ENCODE measurements at regions not wholly inside any gene's neighbourhood (a gene's known extent, or its start where the extent isn't known, plus 50 kb on each side); places are given as distances from the start of the nearest gene placed in this dataset.

DNA sequence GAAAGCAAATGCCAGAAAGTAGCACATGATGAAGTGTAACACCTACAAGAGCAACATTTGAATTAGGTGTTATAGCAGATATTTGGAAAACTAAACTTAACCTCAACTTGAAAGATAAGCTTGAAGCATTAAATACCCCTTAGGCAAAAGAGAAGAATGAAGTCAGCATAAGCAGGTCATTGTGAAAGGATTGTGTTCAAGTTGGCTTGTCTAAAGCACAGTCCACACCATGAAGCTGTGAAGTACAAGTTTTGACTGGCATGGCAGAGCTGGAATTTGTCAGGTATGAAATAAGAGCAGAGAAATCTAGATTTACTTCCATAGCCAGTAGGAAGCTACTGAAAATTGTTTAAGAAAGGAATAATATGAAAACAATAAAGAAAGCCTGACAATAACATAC is 480.3 kb upstream of the POT1 start:
- no peak overlapping the region for H3K4me3 ChIP-seq
- H3K27ac ChIP-seq = no peak overlapping the region
- no peaks in the 10 kb centered on the region for H3K36me3 ChIP-seq
- TF ChIP-seq POLR2A (IDR thresholded peaks at IDR 0.05) (no peak), CTCF (IDR thresholded peaks at IDR 0.05) (no peak)
- H3K27me3 ChIP-seq = no peaks in the 10 kb centered on the region
- no peaks in the 10 kb centered on the region for H3K4me1 ChIP-seq
- DNase-seq = no peak
- H3K9me3 ChIP-seq = no peaks in the 10 kb centered on the region

DNA sequence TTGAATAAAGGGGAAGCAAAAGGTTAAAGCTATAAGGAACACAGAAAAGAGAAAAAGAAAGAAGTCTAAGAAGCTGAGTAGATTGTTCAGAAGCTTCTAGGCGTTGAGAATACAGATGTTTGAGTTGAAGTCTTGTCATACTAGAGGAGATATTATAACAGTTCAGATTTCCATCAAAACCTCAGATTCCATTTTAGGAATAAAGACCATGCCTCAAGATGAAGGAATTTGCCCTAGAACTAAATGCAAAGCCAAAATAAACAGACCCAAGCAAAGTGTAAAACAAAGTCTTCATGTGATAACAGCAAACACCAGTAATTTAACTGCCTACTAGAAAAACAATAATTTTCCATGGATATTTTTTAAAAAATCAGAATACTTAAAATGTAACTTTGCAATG is 476.5 kb upstream of the POT1 start:
- no peak for DNase-seq
- TF ChIP-seq POLR2A (IDR thresholded peaks at IDR 0.05) = no peak
- no peak for TF ChIP-seq CTCF (IDR thresholded peaks at IDR 0.05)
- H3K4me1 ChIP-seq = no peaks in the 10 kb centered on the region
- H3K9me3 ChIP-seq = no peaks in the 10 kb centered on the region
- no peak overlapping the region for H3K27ac ChIP-seq
- H3K36me3 ChIP-seq = no peaks in the 10 kb centered on the region
- H3K4me3 ChIP-seq = no peak overlapping the region
- no peaks in the 10 kb centered on the region for H3K27me3 ChIP-seq

DNA sequence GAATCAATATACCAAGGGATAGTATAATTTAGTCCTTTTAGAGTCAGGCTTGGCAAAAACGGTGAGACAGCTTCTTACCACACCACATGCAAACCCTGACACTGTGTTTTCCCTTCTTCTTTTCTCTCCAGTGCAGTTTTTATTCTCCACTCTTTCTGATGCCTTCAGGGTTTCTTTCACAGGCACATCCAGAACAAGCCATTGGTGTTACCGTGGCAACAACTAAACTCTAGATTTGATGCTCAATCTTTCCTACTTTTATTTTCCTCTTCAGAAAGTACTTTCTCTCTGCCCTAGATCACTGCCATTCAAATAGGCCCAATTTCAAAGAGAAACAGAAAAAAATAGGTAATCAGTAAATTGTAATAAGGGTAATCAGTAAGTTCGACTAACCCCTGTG is 469.8 kb upstream of the POT1 start:
- no peak for DNase-seq
- H3K36me3 ChIP-seq = no peaks in the 10 kb centered on the region
- no peaks in the 10 kb centered on the region for H3K9me3 ChIP-seq
- TF ChIP-seq CTCF (IDR thresholded peaks at IDR 0.05) (no peak), POLR2A (IDR thresholded peaks at IDR 0.05) (no peak)
- no peaks in the 10 kb centered on the region for H3K4me1 ChIP-seq
- H3K27ac ChIP-seq = no peak overlapping the region
- no peak overlapping the region for H3K4me3 ChIP-seq
- H3K27me3 ChIP-seq = no peaks in the 10 kb centered on the region

DNA sequence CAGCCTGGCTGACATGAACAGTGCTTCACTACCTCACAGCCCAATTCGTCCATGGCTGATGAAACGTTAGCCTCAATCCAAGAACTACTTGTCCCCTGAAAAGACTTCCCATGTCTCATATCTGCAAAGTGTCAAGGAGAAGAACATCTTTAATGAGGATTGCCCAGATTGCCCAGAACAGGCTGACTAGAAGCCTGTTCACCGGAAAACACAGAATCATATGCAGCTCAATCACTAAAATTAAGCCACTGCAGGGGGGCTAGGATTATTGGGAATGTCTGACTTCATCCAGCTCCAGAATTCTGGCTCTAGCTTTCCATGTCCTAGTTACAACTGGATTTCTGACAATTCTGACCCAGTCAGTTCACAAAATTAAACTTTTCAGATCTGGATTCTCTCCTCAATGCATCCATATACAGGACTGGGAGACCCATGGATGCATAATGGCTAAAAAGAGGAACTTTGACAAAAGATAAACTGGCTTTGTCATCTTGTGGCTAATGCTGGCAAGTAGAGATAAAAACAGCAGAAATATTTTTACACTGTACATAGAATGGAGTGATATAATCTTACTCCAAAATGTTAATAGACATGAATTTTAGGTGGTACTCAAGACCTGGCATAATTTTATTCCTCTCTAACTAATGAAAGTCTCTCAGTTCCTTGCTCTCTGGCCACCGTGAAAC is 467.0 kb upstream of the POT1 start:
- no peak for DNase-seq
- Histone ChIP-seq H3K9me3 (no peaks in the 10 kb centered on the region), H3K4me1 (no peaks in the 10 kb centered on the region), H3K4me3 (no peak overlapping the region), H3K27ac (no peak overlapping the region), H3K27me3 (no peaks in the 10 kb centered on the region), H3K36me3 (no peaks in the 10 kb centered on the region)
- TF ChIP-seq CTCF (IDR thresholded peaks at IDR 0.05) (no peak), POLR2A (IDR thresholded peaks at IDR 0.05) (no peak)

DNA sequence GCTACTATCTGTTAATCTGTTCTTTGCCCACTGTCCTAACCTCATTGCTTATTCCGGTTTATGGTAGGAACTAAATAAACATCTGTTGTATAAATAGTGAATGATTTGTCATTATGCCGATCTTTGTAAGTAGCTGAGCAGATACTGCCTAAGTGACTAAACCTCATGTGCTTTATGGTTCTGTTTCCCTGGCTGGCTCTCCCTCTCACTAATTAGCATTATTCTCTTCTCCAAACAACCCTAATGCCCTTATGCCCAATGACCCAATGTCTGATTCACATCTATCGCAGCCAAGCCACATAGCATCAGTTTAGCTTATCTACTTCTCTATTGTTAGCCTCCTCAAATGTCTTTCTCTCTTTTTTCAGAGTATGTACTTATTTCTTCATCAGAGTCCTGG is 462.3 kb upstream of the POT1 start:
- Histone ChIP-seq H3K27me3 (no peaks in the 10 kb centered on the region), H3K9me3 (no peaks in the 10 kb centered on the region), H3K27ac (no peak overlapping the region), H3K36me3 (no peaks in the 10 kb centered on the region), H3K4me3 (no peak overlapping the region), H3K4me1 (no peaks in the 10 kb centered on the region)
- TF ChIP-seq POLR2A (IDR thresholded peaks at IDR 0.05) (no peak), CTCF (IDR thresholded peaks at IDR 0.05) (no peak)
- DNase-seq = no peak

DNA sequence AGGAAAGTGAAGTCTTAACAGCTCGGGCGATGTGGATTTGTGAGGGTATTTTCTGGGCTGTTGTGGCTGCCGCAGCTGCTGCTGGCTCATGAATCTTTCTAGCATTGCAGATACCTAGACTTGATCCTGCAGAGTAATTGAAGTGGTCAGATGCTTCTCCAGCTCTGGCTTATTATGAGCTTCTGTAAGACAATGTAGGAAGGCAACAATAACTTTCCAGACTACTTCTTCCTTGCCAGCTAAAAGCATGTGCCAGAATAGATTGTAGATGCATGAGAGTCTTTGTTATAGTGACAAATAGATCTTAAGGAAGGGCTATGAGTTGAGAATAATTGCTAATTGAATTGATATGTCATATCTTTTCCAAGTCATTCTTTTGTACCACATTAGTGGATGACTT is 461.4 kb upstream of the POT1 start:
- no peak for DNase-seq
- no peaks in the 10 kb centered on the region for H3K27me3 ChIP-seq
- no peaks in the 10 kb centered on the region for H3K36me3 ChIP-seq
- H3K27ac ChIP-seq = no peak overlapping the region
- no peak for TF ChIP-seq CTCF (IDR thresholded peaks at IDR 0.05)
- no peak for TF ChIP-seq POLR2A (IDR thresholded peaks at IDR 0.05)
- no peak overlapping the region for H3K4me3 ChIP-seq
- H3K4me1 ChIP-seq = no peaks in the 10 kb centered on the region
- no peaks in the 10 kb centered on the region for H3K9me3 ChIP-seq
